ENCODE measurements at regions not wholly inside any gene's neighbourhood (a gene's known extent, or its start where the extent isn't known, plus 50 kb on each side); places are given as distances from the start of the nearest gene placed in this dataset.

DNA sequence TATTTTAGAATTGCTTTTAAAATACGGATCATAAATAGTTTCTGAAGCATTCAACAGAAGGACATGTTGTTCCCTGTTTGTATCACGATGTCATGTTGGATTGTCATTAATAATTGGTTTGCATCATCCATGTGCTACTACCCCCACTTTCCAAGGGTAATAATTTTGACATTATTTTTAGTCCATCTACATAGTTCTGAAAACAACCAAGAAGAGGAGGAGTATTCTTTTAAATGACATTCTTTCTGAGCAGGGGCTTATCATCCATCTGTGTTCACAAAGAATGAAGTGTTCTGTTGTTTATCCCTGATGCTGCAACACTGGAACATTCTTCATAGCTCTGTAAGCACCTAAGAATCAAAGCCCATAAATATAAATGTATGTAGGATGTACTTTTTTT, 151.0 kb upstream of the CITED2 start:
- TF ChIP-seq MTA2 (IDR thresholded peaks at IDR 0.05; ENCODE audit: low read depth) (no peak), RBM39 (optimal IDR thresholded peaks at IDR 0.05; ENCODE audit: low read depth, low read length) (no peak), SIN3A (IDR thresholded peaks at IDR 0.05; ENCODE audit: borderline replicate concordance in 2 of 2, control insufficient read depth in 1 of 2, low read depth in 2 of 2, low read length in 2 of 2) (no peak), NELFE (IDR thresholded peaks at IDR 0.05; ENCODE audit: insufficient read depth, insufficient read length) (no peak), POLR2G (IDR thresholded peaks at IDR 0.05; ENCODE audit: low read depth, low read length) (no peak), POLR2A (conservative IDR thresholded peaks at IDR 0.05) (no peak), HMG20B (CRISPR knock-in tag; IDR thresholded peaks at IDR 0.05) (no peak), SMARCA5 (IDR thresholded peaks at IDR 0.05) (no peak), JUN (IDR thresholded peaks at IDR 0.05; ENCODE audit: borderline replicate concordance, low read depth, low read length) (no peak), JUN (CRISPR knock-in tag; IDR thresholded peaks at IDR 0.05; ENCODE audit: borderline replicate concordance) (no peak), NFATC3 (IDR thresholded peaks at IDR 0.05) (no peak), RAD51 (IDR thresholded peaks at IDR 0.05; ENCODE audit: borderline replicate concordance, low read depth) (no peak)
- TF ChIP-seq, protein P1, sequence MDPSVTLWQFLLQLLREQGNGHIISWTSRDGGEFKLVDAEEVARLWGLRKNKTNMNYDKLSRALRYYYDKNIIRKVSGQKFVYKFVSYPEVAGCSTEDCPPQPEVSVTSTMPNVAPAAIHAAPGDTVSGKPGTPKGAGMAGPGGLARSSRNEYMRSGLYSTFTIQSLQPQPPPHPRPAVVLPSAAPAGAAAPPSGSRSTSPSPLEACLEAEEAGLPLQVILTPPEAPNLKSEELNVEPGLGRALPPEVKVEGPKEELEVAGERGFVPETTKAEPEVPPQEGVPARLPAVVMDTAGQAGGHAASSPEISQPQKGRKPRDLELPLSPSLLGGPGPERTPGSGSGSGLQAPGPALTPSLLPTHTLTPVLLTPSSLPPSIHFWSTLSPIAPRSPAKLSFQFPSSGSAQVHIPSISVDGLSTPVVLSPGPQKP (CRISPR knock-in tag; IDR thresholded peaks at IDR 0.05): no peak
- TF ChIP-seq, protein P2, sequence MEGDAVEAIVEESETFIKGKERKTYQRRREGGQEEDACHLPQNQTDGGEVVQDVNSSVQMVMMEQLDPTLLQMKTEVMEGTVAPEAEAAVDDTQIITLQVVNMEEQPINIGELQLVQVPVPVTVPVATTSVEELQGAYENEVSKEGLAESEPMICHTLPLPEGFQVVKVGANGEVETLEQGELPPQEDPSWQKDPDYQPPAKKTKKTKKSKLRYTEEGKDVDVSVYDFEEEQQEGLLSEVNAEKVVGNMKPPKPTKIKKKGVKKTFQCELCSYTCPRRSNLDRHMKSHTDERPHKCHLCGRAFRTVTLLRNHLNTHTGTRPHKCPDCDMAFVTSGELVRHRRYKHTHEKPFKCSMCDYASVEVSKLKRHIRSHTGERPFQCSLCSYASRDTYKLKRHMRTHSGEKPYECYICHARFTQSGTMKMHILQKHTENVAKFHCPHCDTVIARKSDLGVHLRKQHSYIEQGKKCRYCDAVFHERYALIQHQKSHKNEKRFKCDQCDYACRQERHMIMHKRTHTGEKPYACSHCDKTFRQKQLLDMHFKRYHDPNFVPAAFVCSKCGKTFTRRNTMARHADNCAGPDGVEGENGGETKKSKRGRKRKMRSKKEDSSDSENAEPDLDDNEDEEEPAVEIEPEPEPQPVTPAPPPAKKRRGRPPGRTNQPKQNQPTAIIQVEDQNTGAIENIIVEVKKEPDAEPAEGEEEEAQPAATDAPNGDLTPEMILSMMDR (IDR thresholded peaks at IDR 0.05 in 2 of 3, conservative IDR thresholded peaks at IDR 0.05 in 1 of 3; ENCODE audit: insufficient read depth in 2 of 3, low read depth in 1 of 3, low read length in 3 of 3): no peak
- TF ChIP-seq, protein P3, sequence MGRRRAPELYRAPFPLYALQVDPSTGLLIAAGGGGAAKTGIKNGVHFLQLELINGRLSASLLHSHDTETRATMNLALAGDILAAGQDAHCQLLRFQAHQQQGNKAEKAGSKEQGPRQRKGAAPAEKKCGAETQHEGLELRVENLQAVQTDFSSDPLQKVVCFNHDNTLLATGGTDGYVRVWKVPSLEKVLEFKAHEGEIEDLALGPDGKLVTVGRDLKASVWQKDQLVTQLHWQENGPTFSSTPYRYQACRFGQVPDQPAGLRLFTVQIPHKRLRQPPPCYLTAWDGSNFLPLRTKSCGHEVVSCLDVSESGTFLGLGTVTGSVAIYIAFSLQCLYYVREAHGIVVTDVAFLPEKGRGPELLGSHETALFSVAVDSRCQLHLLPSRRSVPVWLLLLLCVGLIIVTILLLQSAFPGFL (CRISPR knock-in tag; IDR thresholded peaks at IDR 0.05): no peak

Measured in K562 (cell line).